Tibial nerve (tissue), 4 donors: ENCODE measurements at regions not wholly inside any gene's neighbourhood (a gene's known extent, or its start where the extent isn't known, plus 50 kb on each side); places are given as distances from the start of the nearest gene placed in this dataset.

Experiments used
- DNase-seq, 2 donors: peaks; one replicate each; pipeline ENCODE4 v3.0.0-alpha.2; 2019; ENCODE audit warnings: low spot score in 2 of 2
- H3K27ac ChIP-seq, 4 donors: fragments of 200-600 bp; sonication (generic) in 3 of 4; one replicate each; pipeline ENCODE4 v1.5.1; 2017 to 2019; ENCODE audit warnings: mild to moderate bottlenecking in 1 of 4
- H3K27me3 ChIP-seq, 2 donors: fragments of 200-600 bp; sonication (generic) in 1 of 2; one replicate each; pipeline versions ENCODE4 v1.5.1 to v1.6.0; 2017 to 2019
- H3K36me3 ChIP-seq, 3 donors: fragments of 200-600 bp; sonication (generic); one replicate each; pipeline ENCODE4 v1.5.1; 2018 to 2019
- H3K4me1 ChIP-seq, 4 donors: fragments of 200-600 bp; sonication (generic) in 3 of 4; one replicate each; pipeline ENCODE4 v1.5.1; 2017 to 2019
- H3K4me3 ChIP-seq, 4 donors: fragments of 200-600 bp; sonication (generic) in 3 of 4; one replicate each; pipeline ENCODE4 v1.5.1; 2017 to 2019; ENCODE audit warnings: mild to moderate bottlenecking in 1 of 4, moderate library complexity in 1 of 4
- H3K9me3 ChIP-seq, 4 donors: fragments of 200-600 bp; sonication (generic) in 3 of 4; one replicate each; pipeline ENCODE4 v1.5.1; 2017 to 2019
- EP300 ChIP-seq, 2 donors: sonication (generic); formaldehyde crosslinking; IDR thresholded peaks; one replicate each; pipeline ENCODE4 v1.6.1; 2017; ENCODE audit warnings: antibody characterized with exemption in 2 of 2, mild to moderate bottlenecking in 1 of 2
- POLR2A ChIP-seq, 2 donors: fragments of 450-650 bp; IDR thresholded peaks; one replicate each; pipeline ENCODE4 v1.6.1; 2017; ENCODE audit warnings: antibody characterized with exemption in 2 of 2, mild to moderate bottlenecking in 2 of 2, moderate library complexity in 2 of 2
- WGBS, 2 donors: methylation state at CpG; one replicate each; pipeline ENCODE4 v1.1.5; 2018; 5-methylcytosine and 5-hydroxymethylcytosine counted together
- TF ChIP-seq, protein P1 (sequence below), 5 experiments: fragments of 200-600 bp in 3 of 5; fragments of 450-650 bp in 2 of 5; sonication (generic) in 3 of 5; IDR thresholded peaks; one replicate each; pipeline ENCODE4 v1.5.1; 2016 to 2019; ENCODE audit warnings: antibody characterized with exemption in 5 of 5, mild to moderate bottlenecking in 3 of 5, moderate library complexity in 2 of 5

DNA sequence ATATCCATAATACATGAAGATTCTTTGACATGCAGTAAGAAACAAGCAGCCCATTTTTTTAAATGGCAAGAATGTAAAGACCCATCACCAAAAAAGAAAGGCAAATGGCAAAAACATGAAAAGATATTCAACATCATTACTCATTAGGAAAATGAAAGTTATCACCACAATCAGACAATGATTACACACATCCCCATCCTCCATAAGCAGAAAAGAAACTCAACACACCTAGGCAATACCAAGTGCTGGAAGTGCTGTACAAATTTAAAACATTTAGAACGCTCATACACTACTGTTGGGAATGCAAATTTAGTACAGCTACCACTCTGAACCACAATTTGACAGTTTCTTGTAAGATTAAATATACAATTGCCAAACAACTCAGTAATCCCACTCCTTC is 466.7 kb downstream of the ACTL7B start:
- no peaks in the 10 kb centered on the region for H3K36me3 ChIP-seq
- no peak overlapping the region for H3K27ac ChIP-seq
- WGBS, 2 donors: 92 to 93% methylated on average over 1 of the region's 1 CpG
- H3K4me3 ChIP-seq: no peak overlapping the region
- no peak for TF ChIP-seq EP300 (IDR thresholded peaks at IDR 0.05)
- TF ChIP-seq POLR2A (IDR thresholded peaks at IDR 0.05): no peak
- TF ChIP-seq, protein P1, sequence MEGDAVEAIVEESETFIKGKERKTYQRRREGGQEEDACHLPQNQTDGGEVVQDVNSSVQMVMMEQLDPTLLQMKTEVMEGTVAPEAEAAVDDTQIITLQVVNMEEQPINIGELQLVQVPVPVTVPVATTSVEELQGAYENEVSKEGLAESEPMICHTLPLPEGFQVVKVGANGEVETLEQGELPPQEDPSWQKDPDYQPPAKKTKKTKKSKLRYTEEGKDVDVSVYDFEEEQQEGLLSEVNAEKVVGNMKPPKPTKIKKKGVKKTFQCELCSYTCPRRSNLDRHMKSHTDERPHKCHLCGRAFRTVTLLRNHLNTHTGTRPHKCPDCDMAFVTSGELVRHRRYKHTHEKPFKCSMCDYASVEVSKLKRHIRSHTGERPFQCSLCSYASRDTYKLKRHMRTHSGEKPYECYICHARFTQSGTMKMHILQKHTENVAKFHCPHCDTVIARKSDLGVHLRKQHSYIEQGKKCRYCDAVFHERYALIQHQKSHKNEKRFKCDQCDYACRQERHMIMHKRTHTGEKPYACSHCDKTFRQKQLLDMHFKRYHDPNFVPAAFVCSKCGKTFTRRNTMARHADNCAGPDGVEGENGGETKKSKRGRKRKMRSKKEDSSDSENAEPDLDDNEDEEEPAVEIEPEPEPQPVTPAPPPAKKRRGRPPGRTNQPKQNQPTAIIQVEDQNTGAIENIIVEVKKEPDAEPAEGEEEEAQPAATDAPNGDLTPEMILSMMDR (IDR thresholded peaks at IDR 0.05): no peak
- no peaks in the 10 kb centered on the region for H3K9me3 ChIP-seq
- no peaks in the 10 kb centered on the region for H3K27me3 ChIP-seq
- no peak for DNase-seq
- no peaks in the 10 kb centered on the region for H3K4me1 ChIP-seq

DNA sequence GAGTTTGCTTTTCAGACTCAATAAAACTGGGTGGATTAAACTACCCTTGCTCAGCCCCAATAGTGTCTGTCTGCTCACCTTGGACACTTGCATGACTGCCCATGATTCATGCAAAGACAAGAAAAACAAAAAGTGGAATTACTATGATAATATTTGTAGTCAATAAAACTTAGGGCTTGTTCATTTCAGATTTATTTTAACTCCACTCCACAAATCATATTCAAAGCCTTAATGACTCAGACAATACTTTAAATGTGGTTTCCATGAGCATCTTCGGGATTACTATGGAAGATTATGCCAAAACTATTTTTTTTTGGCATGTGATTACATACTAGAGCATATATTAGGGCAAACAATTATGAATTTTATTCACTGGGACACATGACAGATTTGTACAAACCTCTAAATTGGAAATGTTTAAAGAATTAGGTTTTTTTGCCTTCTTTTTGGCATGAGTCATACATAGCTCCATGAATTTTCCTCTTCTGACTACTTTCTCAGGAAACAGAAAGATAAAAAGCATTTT is 468.9 kb downstream of the ACTL7B start:
- Histone ChIP-seq H3K9me3 (no peaks in the 10 kb centered on the region), H3K36me3 (no peaks in the 10 kb centered on the region), H3K27ac (no peak overlapping the region), H3K4me1 (no peaks in the 10 kb centered on the region), H3K4me3 (no peak overlapping the region), H3K27me3 (no peaks in the 10 kb centered on the region)
- no peak for DNase-seq
- TF ChIP-seq, protein P1 (IDR thresholded peaks at IDR 0.05): no peak
- TF ChIP-seq POLR2A (IDR thresholded peaks at IDR 0.05) (no peak), EP300 (IDR thresholded peaks at IDR 0.05) (no peak)
- 19 to 31% methylated on average over 1 of the region's 1 CpG for WGBS, 2 donors

DNA sequence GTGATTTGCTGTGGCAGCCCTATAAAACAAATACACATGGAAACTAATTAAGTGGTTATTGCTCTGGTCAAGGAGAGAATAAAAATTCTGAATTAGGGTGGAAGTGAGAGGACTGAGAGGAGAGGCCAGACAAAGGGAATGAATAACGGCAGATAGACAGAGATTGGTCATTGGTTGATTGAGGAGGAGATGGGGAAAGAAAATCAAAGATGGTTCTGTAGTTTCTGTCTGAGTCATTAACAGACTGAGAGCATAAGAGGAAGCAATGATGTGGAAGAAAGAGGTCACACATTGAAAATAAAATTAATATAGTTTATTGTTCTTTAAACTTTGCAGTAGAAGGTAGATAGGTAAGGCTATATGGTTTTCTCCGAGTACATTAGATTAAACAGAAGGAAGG is 469.8 kb downstream of the ACTL7B start:
- no peaks in the 10 kb centered on the region for H3K4me1 ChIP-seq
- H3K27ac ChIP-seq: no peak overlapping the region
- no peaks in the 10 kb centered on the region for H3K36me3 ChIP-seq
- WGBS, 2 donors: 86 to 91% methylated on average over 2 of the region's 2 CpGs
- no peak overlapping the region for H3K4me3 ChIP-seq
- no peaks in the 10 kb centered on the region for H3K27me3 ChIP-seq
- H3K9me3 ChIP-seq: no peaks in the 10 kb centered on the region
- no peak for DNase-seq
- TF ChIP-seq, protein P1 (IDR thresholded peaks at IDR 0.05): no peak
- no peak for TF ChIP-seq POLR2A (IDR thresholded peaks at IDR 0.05)
- no peak for TF ChIP-seq EP300 (IDR thresholded peaks at IDR 0.05)

DNA sequence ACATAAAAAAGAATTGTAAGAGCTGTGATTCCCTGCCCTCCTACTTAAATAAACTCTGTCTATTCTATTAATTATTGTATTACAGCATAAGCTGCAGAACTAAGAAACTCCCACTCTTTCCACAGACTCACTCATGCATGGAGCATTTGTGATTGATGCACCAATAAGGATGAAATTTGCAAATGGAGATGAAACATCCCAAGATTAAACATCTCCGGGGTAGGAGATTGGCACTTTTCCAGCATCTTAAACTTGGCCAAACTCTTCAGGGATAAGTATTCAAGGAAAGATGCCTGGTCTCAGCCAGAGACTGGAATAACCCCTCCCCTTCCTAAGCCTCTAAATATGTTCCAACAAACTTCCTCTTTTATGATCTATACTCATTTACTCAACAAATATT is 472.0 kb downstream of the ACTL7B start:
- no peak overlapping the region for H3K27ac ChIP-seq
- TF ChIP-seq POLR2A (IDR thresholded peaks at IDR 0.05): no peak
- no peak for TF ChIP-seq EP300 (IDR thresholded peaks at IDR 0.05)
- TF ChIP-seq, protein P1 (IDR thresholded peaks at IDR 0.05): no peak
- H3K27me3 ChIP-seq: no peaks in the 10 kb centered on the region
- no peak for DNase-seq
- 31 to 39% methylated on average over 1 of the region's 1 CpG for WGBS, 2 donors
- H3K9me3 ChIP-seq: no peaks in the 10 kb centered on the region
- H3K4me3 ChIP-seq: no peak overlapping the region
- H3K36me3 ChIP-seq: no peaks in the 10 kb centered on the region
- no peaks in the 10 kb centered on the region for H3K4me1 ChIP-seq

DNA sequence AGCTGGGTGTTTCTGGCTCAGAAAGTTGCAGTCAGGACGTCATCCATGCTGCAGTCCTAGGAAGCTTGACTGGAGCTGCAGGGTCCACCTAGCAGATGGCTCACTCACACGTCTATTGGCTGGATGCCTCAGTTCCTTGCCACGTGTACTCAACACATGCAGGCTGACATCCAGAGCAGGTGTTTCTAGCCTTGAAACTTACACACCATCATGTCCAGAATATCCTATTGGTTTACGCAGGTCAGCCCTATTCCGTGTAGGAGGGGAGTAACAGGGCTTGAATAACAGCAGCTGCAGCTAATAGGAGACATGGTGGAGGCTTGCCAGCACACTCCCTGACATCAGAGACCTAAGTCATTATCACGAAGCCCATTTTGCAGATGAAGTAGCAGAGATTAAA is 473.5 kb downstream of the ACTL7B start:
- H3K27me3 ChIP-seq: no peaks in the 10 kb centered on the region
- H3K27ac ChIP-seq: no peak overlapping the region
- WGBS, 2 donors: 75 to 78% methylated on average over 6 of the region's 6 CpGs
- DNase-seq: no peak
- H3K4me3 ChIP-seq: no peak overlapping the region
- H3K9me3 ChIP-seq: no peaks in the 10 kb centered on the region
- no peak for TF ChIP-seq POLR2A (IDR thresholded peaks at IDR 0.05)
- no peak for TF ChIP-seq EP300 (IDR thresholded peaks at IDR 0.05)
- TF ChIP-seq, protein P1 (IDR thresholded peaks at IDR 0.05): no peak
- no peaks in the 10 kb centered on the region for H3K36me3 ChIP-seq
- H3K4me1 ChIP-seq: no peaks in the 10 kb centered on the region
